ENCODE measurements at regions not wholly inside any gene's neighbourhood (a gene's known extent, or its start where the extent isn't known, plus 50 kb on each side); places are given as distances from the start of the nearest gene placed in this dataset.
"Not testable (repeated sequence)": the region's sequence is repeated elsewhere in the genome, so short reads cannot be mapped to it uniquely, and the experiment has no call there.

GRCh38 chr12:87425942-87426554 is 603.2 kb downstream of the C12orf50 start:
- no peaks in the 10 kb centered on the region for H3K27me3 ChIP-seq (ENCODE audit: insufficient read depth, low read length, poor library complexity)
- H3K27ac ChIP-seq (ENCODE audit: low read depth, low read length), result no peak overlapping the region
- H2BK15ac ChIP-seq (replicated peaks; ENCODE audit: low read depth), result no peak overlapping the region
- H4K5ac ChIP-seq (ENCODE audit: low read length), result no peak overlapping the region
- H3K4ac ChIP-seq (ENCODE audit: low read depth, low read length), result no peak overlapping the region
- no peak overlapping the region for H2AK5ac ChIP-seq (ENCODE audit: low read length)
- no peak overlapping the region for H2BK120ac ChIP-seq (ENCODE audit: low read depth, low read length)
- no peak overlapping the region for H3K4me3 ChIP-seq (ENCODE audit: low read length)
- no peak overlapping the region for H3K9ac ChIP-seq (ENCODE audit: low read length)
- no peak overlapping the region for H3K18ac ChIP-seq (ENCODE audit: low read length)
- H3K4me1 ChIP-seq (ENCODE audit: control insufficient read depth, low read depth, low read length), result no peaks in the 10 kb centered on the region
- H3K56ac ChIP-seq (ENCODE audit: low read length), result no peak overlapping the region
- no peaks in the 10 kb centered on the region for H3K36me3 ChIP-seq (ENCODE audit: control insufficient read depth, insufficient read depth, low read length)
- WGBS (ENCODE audit: extremely low coverage, insufficient coverage, low lambda C conversion rate), result no CpG with 5 or more reads among the region's 2 CpGs
- no peak overlapping the region for H2BK5ac ChIP-seq (ENCODE audit: low read length)
- H3K23ac ChIP-seq (ENCODE audit: low read length), result no peak overlapping the region
- H3K79me2 ChIP-seq (ENCODE audit: control insufficient read depth, insufficient read depth, low read length), result no peaks in the 10 kb centered on the region
- DNase-seq, result no peak
- no peak overlapping the region for H4K8ac ChIP-seq (ENCODE audit: low read depth, low read length)
- H3K4me2 ChIP-seq (ENCODE audit: low read length), result no peak overlapping the region
- no peaks in the 10 kb centered on the region for H3K79me1 ChIP-seq (ENCODE audit: low read length)

DNA sequence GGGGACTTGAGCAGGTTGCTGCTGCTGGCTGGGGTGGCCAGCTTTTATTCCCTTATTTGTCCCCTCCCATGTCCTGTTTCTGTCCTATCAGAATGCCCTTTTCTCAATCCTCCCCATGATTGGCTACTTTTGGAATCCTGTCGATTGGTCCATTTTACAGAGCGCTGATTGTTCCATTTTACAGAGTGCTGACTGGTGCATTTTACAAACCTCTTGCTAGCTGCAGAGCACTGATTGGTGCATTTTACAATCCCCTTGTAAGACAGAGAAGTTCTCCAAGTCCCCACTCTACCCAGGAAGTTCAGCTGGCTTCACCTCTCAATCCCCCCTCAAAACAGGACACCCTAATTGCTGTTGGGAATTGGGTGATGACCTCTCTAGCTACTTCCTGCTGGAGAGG is 608.0 kb downstream of the C12orf50 start:
- not testable (repeated sequence) for H3K79me2 ChIP-seq (ENCODE audit: control insufficient read depth, insufficient read depth, low read length); H3K27ac ChIP-seq (ENCODE audit: low read depth, low read length); H2BK5ac ChIP-seq (ENCODE audit: low read length); H3K36me3 ChIP-seq (ENCODE audit: control insufficient read depth, insufficient read depth, low read length); H3K79me1 ChIP-seq (ENCODE audit: low read length); H3K18ac ChIP-seq (ENCODE audit: low read length); H3K27me3 ChIP-seq (ENCODE audit: insufficient read depth, low read length, poor library complexity); H3K4me1 ChIP-seq (ENCODE audit: control insufficient read depth, low read depth, low read length); H2AK5ac ChIP-seq (ENCODE audit: low read length); H3K56ac ChIP-seq (ENCODE audit: low read length); H2BK15ac ChIP-seq (replicated peaks; ENCODE audit: low read depth); H2BK120ac ChIP-seq (ENCODE audit: low read depth, low read length); H3K4me2 ChIP-seq (ENCODE audit: low read length); H4K8ac ChIP-seq (ENCODE audit: low read depth, low read length); DNase-seq; H3K9ac ChIP-seq (ENCODE audit: low read length); H3K4me3 ChIP-seq (ENCODE audit: low read length); H4K5ac ChIP-seq (ENCODE audit: low read length); H3K4ac ChIP-seq (ENCODE audit: low read depth, low read length); H3K23ac ChIP-seq (ENCODE audit: low read length)
- no CpG with 5 or more reads among the region's 2 CpGs for WGBS (ENCODE audit: extremely low coverage, insufficient coverage, low lambda C conversion rate)

DNA sequence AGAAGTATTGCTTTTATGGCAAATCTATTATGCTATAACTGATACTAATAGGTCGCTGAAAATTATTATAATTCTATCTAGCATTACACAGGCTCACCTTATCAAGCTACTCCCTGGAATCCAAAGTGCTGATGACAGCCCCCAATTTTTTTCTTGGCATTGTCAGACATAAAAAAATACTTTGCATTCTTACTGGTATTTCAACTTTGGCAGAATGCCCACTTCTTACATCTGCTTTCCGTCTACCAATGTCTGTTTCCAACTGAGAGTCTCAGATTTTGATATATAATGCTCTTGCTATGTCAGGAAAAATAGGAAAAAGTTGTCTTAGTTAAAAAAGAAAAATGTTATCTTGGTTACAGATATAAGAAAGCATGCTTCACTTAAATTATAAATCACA is 615.4 kb downstream of the C12orf50 start:
- no peak for DNase-seq
- no peak overlapping the region for H3K56ac ChIP-seq (ENCODE audit: low read length)
- no peak overlapping the region for H3K23ac ChIP-seq (ENCODE audit: low read length)
- H3K27me3 ChIP-seq (ENCODE audit: insufficient read depth, low read length, poor library complexity), result no peaks in the 10 kb centered on the region
- no peak overlapping the region for H2AK5ac ChIP-seq (ENCODE audit: low read length)
- H3K4ac ChIP-seq (ENCODE audit: low read depth, low read length), result no peak overlapping the region
- H2BK5ac ChIP-seq (ENCODE audit: low read length), result no peak overlapping the region
- H3K18ac ChIP-seq (ENCODE audit: low read length), result no peak overlapping the region
- no peak overlapping the region for H3K27ac ChIP-seq (ENCODE audit: low read depth, low read length)
- no peaks in the 10 kb centered on the region for H3K79me2 ChIP-seq (ENCODE audit: control insufficient read depth, insufficient read depth, low read length)
- no peak overlapping the region for H3K4me2 ChIP-seq (ENCODE audit: low read length)
- H4K5ac ChIP-seq (ENCODE audit: low read length), result no peak overlapping the region
- H3K79me1 ChIP-seq (ENCODE audit: low read length), result no peaks in the 10 kb centered on the region
- H3K9ac ChIP-seq (ENCODE audit: low read length), result no peak overlapping the region
- no peak overlapping the region for H2BK15ac ChIP-seq (replicated peaks; ENCODE audit: low read depth)
- H4K8ac ChIP-seq (ENCODE audit: low read depth, low read length), result no peak overlapping the region
- H3K36me3 ChIP-seq (ENCODE audit: control insufficient read depth, insufficient read depth, low read length), result no peaks in the 10 kb centered on the region
- no peak overlapping the region for H2BK120ac ChIP-seq (ENCODE audit: low read depth, low read length)
- WGBS (ENCODE audit: extremely low coverage, insufficient coverage, low lambda C conversion rate), result no CpG with 5 or more reads among the region's 2 CpGs
- no peak overlapping the region for H3K4me3 ChIP-seq (ENCODE audit: low read length)
- no peaks in the 10 kb centered on the region for H3K4me1 ChIP-seq (ENCODE audit: control insufficient read depth, low read depth, low read length)

GRCh38 chr12:87406926-87407325 is 622.3 kb downstream of the C12orf50 start:
- H3K79me2 ChIP-seq (ENCODE audit: control insufficient read depth, insufficient read depth, low read length), result no peaks in the 10 kb centered on the region
- no peak overlapping the region for H3K18ac ChIP-seq (ENCODE audit: low read length)
- no peak overlapping the region for H3K4me3 ChIP-seq (ENCODE audit: low read length)
- no peak overlapping the region for H3K27ac ChIP-seq (ENCODE audit: low read depth, low read length)
- H3K36me3 ChIP-seq (ENCODE audit: control insufficient read depth, insufficient read depth, low read length), result no peaks in the 10 kb centered on the region
- H3K4ac ChIP-seq (ENCODE audit: low read depth, low read length), result no peak overlapping the region
- H4K8ac ChIP-seq (ENCODE audit: low read depth, low read length), result no peak overlapping the region
- no peak overlapping the region for H3K23ac ChIP-seq (ENCODE audit: low read length)
- H3K56ac ChIP-seq (ENCODE audit: low read length), result no peak overlapping the region
- H2BK5ac ChIP-seq (ENCODE audit: low read length), result no peak overlapping the region
- no peaks in the 10 kb centered on the region for H3K79me1 ChIP-seq (ENCODE audit: low read length)
- H2BK120ac ChIP-seq (ENCODE audit: low read depth, low read length), result no peak overlapping the region
- no peak overlapping the region for H3K9ac ChIP-seq (ENCODE audit: low read length)
- H2AK5ac ChIP-seq (ENCODE audit: low read length), result no peak overlapping the region
- 100% methylated on average over 1 of the region's 1 CpG for WGBS (ENCODE audit: extremely low coverage, insufficient coverage, low lambda C conversion rate)
- H3K27me3 ChIP-seq (ENCODE audit: insufficient read depth, low read length, poor library complexity), result no peaks in the 10 kb centered on the region
- H2BK15ac ChIP-seq (replicated peaks; ENCODE audit: low read depth), result no peak overlapping the region
- H3K4me2 ChIP-seq (ENCODE audit: low read length), result no peak overlapping the region
- H3K4me1 ChIP-seq (ENCODE audit: control insufficient read depth, low read depth, low read length), result no peaks in the 10 kb centered on the region
- H4K5ac ChIP-seq (ENCODE audit: low read length), result no peak overlapping the region
- no peak for DNase-seq

- Histone ChIP-seq H3K9ac (ENCODE audit: low read length) (no peak overlapping the region), H3K27ac (ENCODE audit: low read depth, low read length) (no peak overlapping the region), H3K79me1 (ENCODE audit: low read length) (no peaks in the 10 kb centered on the region), H2BK15ac (replicated peaks; ENCODE audit: low read depth) (no peak overlapping the region), H3K18ac (ENCODE audit: low read length) (no peak overlapping the region), H3K79me2 (ENCODE audit: control insufficient read depth, insufficient read depth, low read length) (no peaks in the 10 kb centered on the region), H4K5ac (ENCODE audit: low read length) (no peak overlapping the region), H2BK120ac (ENCODE audit: low read depth, low read length) (no peak overlapping the region), H3K23ac (ENCODE audit: low read length) (no peak overlapping the region), H3K4me3 (ENCODE audit: low read length) (no peak overlapping the region), H3K27me3 (ENCODE audit: insufficient read depth, low read length, poor library complexity) (no peaks in the 10 kb centered on the region), H3K36me3 (ENCODE audit: control insufficient read depth, insufficient read depth, low read length) (no peaks in the 10 kb centered on the region), H2AK5ac (ENCODE audit: low read length) (no peak overlapping the region), H2BK5ac (ENCODE audit: low read length) (no peak overlapping the region), H3K4me2 (ENCODE audit: low read length) (no peak overlapping the region), H3K4ac (ENCODE audit: low read depth, low read length) (no peak overlapping the region), H4K8ac (ENCODE audit: low read depth, low read length) (no peak overlapping the region), H3K4me1 (ENCODE audit: control insufficient read depth, low read depth, low read length) (no peaks in the 10 kb centered on the region), H3K56ac (ENCODE audit: low read length) (no peak overlapping the region)
- no peak for DNase-seq
These were observed 623.3 kb downstream of the C12orf50 start for GRCh38 chr12:87405918-87406317.

GRCh38 chr12:87394168-87394567 is 635.0 kb downstream of the C12orf50 start:
- not testable (repeated sequence) for H3K4ac ChIP-seq (ENCODE audit: low read depth, low read length); H3K27me3 ChIP-seq (ENCODE audit: insufficient read depth, low read length, poor library complexity); H3K27ac ChIP-seq (ENCODE audit: low read depth, low read length); H3K4me2 ChIP-seq (ENCODE audit: low read length); H3K79me2 ChIP-seq (ENCODE audit: control insufficient read depth, insufficient read depth, low read length); H3K9ac ChIP-seq (ENCODE audit: low read length); H3K23ac ChIP-seq (ENCODE audit: low read length); H2BK15ac ChIP-seq (replicated peaks; ENCODE audit: low read depth); H3K4me1 ChIP-seq (ENCODE audit: control insufficient read depth, low read depth, low read length); H3K18ac ChIP-seq (ENCODE audit: low read length); H3K36me3 ChIP-seq (ENCODE audit: control insufficient read depth, insufficient read depth, low read length); H3K79me1 ChIP-seq (ENCODE audit: low read length); H3K4me3 ChIP-seq (ENCODE audit: low read length); H2BK5ac ChIP-seq (ENCODE audit: low read length); H3K56ac ChIP-seq (ENCODE audit: low read length); H2BK120ac ChIP-seq (ENCODE audit: low read depth, low read length); H2AK5ac ChIP-seq (ENCODE audit: low read length); DNase-seq; H4K5ac ChIP-seq (ENCODE audit: low read length); H4K8ac ChIP-seq (ENCODE audit: low read depth, low read length)
- no CpG with 5 or more reads among the region's 4 CpGs for WGBS (ENCODE audit: extremely low coverage, insufficient coverage, low lambda C conversion rate)

All from mesendoderm (in vitro differentiated cells).